ENCODE measurements at regions not wholly inside any gene's neighbourhood (a gene's known extent, or its start where the extent isn't known, plus 50 kb on each side); places are given as distances from the start of the nearest gene placed in this dataset.

- TF ChIP-seq CSDC2 (CRISPR knock-in tag; IDR thresholded peaks at IDR 0.05) (no peak), ZNF565 (CRISPR knock-in tag; conservative IDR thresholded peaks at IDR 0.05; ENCODE audit: low read depth) (no peak), ZNF8 (CRISPR knock-in tag; IDR thresholded peaks at IDR 0.05) (no peak), ZNF70 (CRISPR knock-in tag; IDR thresholded peaks at IDR 0.05) (no peak), GLIS3 (CRISPR knock-in tag; IDR thresholded peaks at IDR 0.05) (no peak), ZFP3 (CRISPR knock-in tag; IDR thresholded peaks at IDR 0.05) (no peak)
- ATAC-seq: no peak
Measured at GRCh38 chr22:49164773-49165320, 662.8 kb downstream of the BRD1 start.

DNA sequence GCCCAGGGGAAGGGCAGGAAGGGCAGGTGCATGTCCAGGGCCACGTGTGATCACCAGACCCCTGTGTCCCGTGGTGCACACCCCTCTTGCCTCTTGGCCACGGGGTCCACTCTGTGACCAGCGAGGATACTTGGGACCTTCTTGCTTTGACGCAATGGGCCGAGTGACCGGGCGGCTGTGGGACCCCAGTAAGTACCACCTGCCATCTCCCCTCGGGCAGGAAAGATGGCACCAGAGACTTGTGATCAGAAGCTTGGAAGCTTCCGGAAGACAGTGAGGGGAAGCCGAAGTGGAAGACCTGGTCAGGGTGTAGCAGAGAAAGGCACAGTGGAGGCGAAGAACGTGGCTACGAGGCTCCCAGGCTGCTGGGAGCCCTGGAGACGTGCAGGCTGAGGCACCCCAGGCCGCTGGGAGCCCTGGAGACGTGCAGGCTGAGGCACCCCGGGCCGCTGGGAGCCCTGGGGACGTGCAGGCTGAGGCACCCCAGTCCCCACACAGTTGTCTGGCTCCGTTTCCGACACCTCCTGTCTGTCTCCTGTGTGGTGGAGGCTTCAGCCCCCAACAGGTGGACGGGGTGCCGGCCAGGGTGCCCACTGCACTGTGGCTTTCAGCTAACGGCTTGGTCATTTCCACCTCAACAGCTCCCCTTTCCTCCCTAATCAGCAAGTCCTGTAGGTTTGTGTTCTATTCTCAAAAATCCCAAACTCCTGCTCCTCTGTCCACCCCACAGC lies 663.5 kb downstream of the BRD1 start:
- no peak for ATAC-seq
- no peak for TF ChIP-seq ZFP30 (CRISPR knock-in tag; IDR thresholded peaks at IDR 0.05)
- TF ChIP-seq SNAI2 (CRISPR knock-in tag; IDR thresholded peaks at IDR 0.05): no peak
- TF ChIP-seq RARB (CRISPR knock-in tag; IDR thresholded peaks at IDR 0.05): no peak
- no peak for TF ChIP-seq GLIS3 (CRISPR knock-in tag; IDR thresholded peaks at IDR 0.05)
- TF ChIP-seq PATZ1 (CRISPR knock-in tag; IDR thresholded peaks at IDR 0.05; ENCODE audit: borderline replicate concordance): no peak
- no peak for TF ChIP-seq CSRNP3 (CRISPR knock-in tag; IDR thresholded peaks at IDR 0.05)
- no peak for TF ChIP-seq TCF4 (CRISPR knock-in tag; IDR thresholded peaks at IDR 0.05; ENCODE audit: borderline replicate concordance)
- TF ChIP-seq ZNF565 (CRISPR knock-in tag; conservative IDR thresholded peaks at IDR 0.05; ENCODE audit: low read depth): no peak
- TF ChIP-seq ESRRG (CRISPR knock-in tag; IDR thresholded peaks at IDR 0.05): no peak

DNA sequence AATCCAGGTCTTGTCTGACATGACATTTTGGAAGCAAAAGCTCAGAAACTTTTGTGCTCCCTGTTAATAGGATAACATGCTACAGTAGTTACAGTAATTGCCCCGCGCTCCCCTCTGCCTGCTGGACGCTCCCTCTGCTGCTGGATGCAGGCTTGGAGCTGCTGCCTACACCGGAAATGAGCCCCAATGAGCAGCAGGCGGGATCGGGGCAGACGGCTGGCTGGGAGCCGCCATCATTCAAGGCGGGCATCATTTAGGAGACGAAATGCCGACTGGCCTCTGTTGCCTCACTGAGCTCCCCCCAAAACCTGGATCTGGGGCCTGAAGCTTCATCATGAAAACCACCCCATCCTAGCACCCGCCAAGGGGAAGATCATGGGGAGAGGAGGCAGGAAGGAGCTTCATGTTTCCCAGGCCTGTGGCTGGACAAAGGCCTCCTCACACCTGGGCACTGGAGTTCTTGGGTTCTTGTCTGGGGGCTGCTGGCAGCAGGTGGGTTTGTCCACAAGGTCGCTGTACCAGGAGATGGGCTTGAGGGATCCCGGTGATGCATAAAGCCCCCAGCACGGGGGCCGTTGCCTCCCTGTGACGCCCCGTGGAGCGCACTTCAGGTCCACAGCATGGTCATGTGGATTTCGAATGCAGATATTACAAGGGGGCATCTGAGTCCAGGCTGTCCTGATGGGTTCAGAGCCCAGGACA lies 664.3 kb downstream of the BRD1 start:
- TF ChIP-seq ZNF70 (CRISPR knock-in tag; IDR thresholded peaks at IDR 0.05) (no peak), BACH2 (CRISPR knock-in tag; IDR thresholded peaks at IDR 0.05; ENCODE audit: borderline replicate concordance) (no peak), ISL1 (CRISPR knock-in tag; IDR thresholded peaks at IDR 0.05) (no peak), CSRNP3 (CRISPR knock-in tag; IDR thresholded peaks at IDR 0.05) (no peak), ZNF565 (CRISPR knock-in tag; conservative IDR thresholded peaks at IDR 0.05; ENCODE audit: low read depth) (no peak), RARB (CRISPR knock-in tag; IDR thresholded peaks at IDR 0.05) (no peak), TOX (CRISPR knock-in tag; IDR thresholded peaks at IDR 0.05; ENCODE audit: borderline replicate concordance) (no peak), ZC3H10 (CRISPR knock-in tag; IDR thresholded peaks at IDR 0.05) (no peak), ZFP3 (CRISPR knock-in tag; IDR thresholded peaks at IDR 0.05) (no peak), OSR1 (CRISPR knock-in tag; IDR thresholded peaks at IDR 0.05) (no peak), TCF4 (CRISPR knock-in tag; IDR thresholded peaks at IDR 0.05; ENCODE audit: borderline replicate concordance) (no peak), ZNF8 (CRISPR knock-in tag; IDR thresholded peaks at IDR 0.05) (no peak), ARNTL (CRISPR knock-in tag; IDR thresholded peaks at IDR 0.05; ENCODE audit: borderline replicate concordance, low read depth) (no peak), CSDC2 (CRISPR knock-in tag; IDR thresholded peaks at IDR 0.05) (no peak), PATZ1 (CRISPR knock-in tag; IDR thresholded peaks at IDR 0.05; ENCODE audit: borderline replicate concordance) (no peak)
- TF ChIP-seq, protein P1, sequence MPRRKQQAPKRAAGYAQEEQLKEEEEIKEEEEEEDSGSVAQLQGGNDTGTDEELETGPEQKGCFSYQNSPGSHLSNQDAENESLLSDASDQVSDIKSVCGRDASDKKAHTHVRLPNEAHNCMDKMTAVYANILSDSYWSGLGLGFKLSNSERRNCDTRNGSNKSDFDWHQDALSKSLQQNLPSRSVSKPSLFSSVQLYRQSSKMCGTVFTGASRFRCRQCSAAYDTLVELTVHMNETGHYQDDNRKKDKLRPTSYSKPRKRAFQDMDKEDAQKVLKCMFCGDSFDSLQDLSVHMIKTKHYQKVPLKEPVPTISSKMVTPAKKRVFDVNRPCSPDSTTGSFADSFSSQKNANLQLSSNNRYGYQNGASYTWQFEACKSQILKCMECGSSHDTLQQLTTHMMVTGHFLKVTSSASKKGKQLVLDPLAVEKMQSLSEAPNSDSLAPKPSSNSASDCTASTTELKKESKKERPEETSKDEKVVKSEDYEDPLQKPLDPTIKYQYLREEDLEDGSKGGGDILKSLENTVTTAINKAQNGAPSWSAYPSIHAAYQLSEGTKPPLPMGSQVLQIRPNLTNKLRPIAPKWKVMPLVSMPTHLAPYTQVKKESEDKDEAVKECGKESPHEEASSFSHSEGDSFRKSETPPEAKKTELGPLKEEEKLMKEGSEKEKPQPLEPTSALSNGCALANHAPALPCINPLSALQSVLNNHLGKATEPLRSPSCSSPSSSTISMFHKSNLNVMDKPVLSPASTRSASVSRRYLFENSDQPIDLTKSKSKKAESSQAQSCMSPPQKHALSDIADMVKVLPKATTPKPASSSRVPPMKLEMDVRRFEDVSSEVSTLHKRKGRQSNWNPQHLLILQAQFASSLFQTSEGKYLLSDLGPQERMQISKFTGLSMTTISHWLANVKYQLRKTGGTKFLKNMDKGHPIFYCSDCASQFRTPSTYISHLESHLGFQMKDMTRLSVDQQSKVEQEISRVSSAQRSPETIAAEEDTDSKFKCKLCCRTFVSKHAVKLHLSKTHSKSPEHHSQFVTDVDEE (CRISPR knock-in tag; IDR thresholded peaks at IDR 0.05): no peak
- TF ChIP-seq, protein P2, sequence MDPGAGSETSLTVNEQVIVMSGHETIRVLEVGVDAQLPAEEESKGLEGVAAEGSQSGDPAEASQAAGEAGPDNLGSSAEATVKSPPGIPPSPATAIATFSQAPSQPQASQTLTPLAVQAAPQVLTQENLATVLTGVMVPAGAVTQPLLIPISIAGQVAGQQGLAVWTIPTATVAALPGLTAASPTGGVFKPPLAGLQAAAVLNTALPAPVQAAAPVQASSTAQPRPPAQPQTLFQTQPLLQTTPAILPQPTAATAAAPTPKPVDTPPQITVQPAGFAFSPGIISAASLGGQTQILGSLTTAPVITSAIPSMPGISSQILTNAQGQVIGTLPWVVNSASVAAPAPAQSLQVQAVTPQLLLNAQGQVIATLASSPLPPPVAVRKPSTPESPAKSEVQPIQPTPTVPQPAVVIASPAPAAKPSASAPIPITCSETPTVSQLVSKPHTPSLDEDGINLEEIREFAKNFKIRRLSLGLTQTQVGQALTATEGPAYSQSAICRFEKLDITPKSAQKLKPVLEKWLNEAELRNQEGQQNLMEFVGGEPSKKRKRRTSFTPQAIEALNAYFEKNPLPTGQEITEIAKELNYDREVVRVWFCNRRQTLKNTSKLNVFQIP (CRISPR knock-in tag; IDR thresholded peaks at IDR 0.05; ENCODE audit: borderline replicate concordance, low read depth): no peak
- TF ChIP-seq, protein P3, sequence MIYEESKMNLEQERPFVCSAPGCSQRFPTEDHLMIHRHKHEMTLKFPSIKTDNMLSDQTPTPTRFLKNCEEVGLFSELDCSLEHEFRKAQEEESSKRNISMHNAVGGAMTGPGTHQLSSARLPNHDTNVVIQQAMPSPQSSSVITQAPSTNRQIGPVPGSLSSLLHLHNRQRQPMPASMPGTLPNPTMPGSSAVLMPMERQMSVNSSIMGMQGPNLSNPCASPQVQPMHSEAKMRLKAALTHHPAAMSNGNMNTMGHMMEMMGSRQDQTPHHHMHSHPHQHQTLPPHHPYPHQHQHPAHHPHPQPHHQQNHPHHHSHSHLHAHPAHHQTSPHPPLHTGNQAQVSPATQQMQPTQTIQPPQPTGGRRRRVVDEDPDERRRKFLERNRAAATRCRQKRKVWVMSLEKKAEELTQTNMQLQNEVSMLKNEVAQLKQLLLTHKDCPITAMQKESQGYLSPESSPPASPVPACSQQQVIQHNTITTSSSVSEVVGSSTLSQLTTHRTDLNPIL (CRISPR knock-in tag; IDR thresholded peaks at IDR 0.05; ENCODE audit: low read depth): no peak
- no peak for ATAC-seq

All from SK-N-SH treated with all-trans-retinoic acid at 6 μM for 48 hours (cell line).